ENCODE measurements at regions not wholly inside any gene's neighbourhood (a gene's known extent, or its start where the extent isn't known, plus 50 kb on each side); places are given as distances from the start of the nearest gene placed in this dataset.

DNA sequence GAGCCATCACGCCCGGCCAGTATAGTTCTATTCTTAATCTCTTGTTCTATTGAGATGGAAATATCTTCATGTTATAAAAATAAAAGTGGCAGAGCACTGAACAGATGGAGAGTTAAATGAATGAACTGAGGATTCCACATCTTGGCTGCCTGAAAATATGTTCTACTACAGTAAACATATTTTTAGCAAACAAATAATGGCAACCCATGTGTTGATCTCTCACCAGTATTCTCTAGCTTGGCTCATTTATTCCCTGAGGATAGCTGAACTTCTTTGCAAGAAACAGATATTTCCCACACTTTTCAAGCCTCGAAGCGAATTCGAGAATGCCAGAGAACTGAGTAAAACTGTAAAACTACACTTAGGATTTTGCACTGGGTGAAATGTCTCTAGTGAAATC, 58.9 kb downstream of the DIRAS3 start:
- DNase-seq = no peak

DNA sequence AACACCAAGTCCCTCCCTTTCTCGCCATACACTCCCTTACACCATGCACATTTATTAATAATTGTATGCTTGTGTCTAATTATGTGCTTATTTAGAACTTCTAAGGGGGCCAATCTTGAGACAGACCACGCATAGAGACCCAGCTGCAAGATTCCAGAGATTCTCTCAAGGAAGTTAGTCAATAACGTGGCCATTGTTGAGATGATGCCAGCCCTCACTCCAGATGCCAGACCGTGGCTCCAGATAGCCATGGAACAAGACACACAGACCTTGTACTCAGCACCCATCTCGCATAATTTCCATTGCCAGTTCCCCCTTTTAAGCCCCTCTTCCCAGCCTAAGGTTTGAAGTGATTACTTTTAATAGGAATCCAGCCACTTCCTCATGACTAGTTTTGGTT, 62.4 kb downstream of the DIRAS3 start:
- DNase-seq = peak; percentile 31

GRCh38 chr1:67987046-67987799, 63.2 kb downstream of the DIRAS3 start:
- peak; percentile 96 for DNase-seq

DNA sequence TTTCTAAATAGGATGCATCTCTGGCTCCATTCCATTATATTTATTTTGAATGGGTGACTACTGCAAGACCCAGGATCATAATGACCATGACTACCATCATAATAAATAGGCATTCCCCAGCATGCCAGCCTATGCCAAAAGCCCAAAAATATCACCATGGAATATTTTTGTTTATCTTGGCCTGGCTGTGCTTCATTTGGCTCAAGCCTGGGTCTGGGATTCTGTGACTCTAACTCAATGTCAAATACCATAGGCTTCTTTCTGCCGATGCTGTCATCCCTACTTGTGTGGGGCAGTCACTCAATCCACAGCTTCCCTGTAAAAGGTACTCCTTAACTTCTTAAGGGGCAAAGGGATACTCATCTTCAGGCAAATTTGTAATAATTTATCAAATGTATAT, 66.6 kb downstream of the DIRAS3 start:
- DNase-seq = no peak

DNA sequence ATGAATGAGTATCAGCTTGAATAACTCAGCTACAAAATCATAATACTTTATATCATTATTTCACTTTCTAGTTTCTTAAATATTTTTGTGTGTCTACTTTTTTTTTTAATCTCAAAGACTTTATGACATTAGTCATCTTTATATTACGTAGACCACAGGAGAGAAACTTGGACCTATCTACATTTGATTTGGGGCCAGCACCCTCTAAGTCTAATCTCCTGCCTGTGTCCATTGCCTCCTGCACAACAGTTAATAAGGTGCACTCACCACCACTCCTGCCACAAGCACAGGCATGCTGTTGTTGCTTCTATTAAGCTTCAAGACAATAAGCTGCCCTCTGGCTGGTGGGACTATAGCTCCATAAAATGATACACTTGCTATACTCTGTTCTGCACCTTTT, 70.4 kb downstream of the DIRAS3 start:
- DNase-seq = peak; percentile 40

DNA sequence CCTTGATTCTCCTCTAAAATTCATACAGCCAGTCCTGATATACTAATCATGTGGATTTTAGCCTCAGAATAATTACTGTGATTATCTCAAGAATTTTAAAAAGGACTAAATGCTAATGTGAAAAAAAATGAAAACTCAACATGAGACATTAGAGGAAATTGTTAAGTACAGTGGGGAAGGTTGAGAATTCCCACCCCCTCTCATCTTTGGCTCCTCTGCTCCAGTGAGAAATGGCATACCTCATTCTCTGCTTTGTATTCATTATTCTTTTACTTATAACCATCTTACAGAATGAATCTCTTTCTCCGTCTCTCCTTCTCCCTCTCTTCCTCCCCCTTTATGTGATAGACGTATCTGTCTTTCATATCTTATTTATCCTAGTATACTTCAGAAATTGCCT, 70.9 kb downstream of the DIRAS3 start:
- no peak for DNase-seq

GRCh38 chr1:67978890-67979516, 71.4 kb downstream of the DIRAS3 start:
- DNase-seq = peak; percentile 91

DNA sequence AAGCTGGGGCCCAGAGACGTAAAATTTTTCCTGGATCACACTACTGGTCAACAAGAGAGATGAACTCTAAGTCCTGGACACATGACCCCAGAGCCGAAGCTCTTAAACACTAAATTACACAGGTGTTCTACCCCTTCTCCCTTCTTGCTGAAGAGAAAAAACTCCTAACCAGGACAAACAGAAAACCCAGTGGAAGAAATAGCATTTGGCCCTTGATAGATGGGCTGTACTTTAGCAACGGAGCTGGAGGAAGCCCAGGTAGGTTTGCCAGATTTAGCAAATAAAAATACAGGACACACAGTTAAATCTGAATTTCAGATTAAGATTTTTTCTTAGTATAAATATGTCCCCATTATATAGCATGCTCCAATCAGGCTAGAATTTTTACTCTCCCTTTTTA, 72.7 kb downstream of the DIRAS3 start:
- no peak for DNase-seq

DNA sequence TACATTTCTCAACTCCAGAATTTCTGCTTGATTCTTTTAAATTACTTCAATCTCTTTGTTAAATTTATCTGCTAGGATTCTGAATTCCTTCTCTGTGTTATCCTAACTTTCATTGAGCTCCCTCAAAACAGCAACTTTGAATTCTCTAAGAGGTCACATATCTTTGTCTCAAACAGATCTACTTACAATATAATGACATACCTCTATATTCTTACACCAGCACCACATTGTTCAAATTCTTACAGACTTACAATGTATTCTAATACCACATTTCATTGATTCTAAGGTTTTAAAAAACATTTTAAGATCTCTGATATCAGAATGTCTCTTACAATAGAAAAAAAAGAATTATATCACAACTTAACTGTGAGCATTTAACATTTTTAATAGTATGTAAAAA, 77.4 kb downstream of the DIRAS3 start:
- DNase-seq = peak; percentile 58

GRCh38 chr1:67970088-67970487, 80.3 kb downstream of the DIRAS3 start:
- peak; percentile 96 for DNase-seq

DNA sequence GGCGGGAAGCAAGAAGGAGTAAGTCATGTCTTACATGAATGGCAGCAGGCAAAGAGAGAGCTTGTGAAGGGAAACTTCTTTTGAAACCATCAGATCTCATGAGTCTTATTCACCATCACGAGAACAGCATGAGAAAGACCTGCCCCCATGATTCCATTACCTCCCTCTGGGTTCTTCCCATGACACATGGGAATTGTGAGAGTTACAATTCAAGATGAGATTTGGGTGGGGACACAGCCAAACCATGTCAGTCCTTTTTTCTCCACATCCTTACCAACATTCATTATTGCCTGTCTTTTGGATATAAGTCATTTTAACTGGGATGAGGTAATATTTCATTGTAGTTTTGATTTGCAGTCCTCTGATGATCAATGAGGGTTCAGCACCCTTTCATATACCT, 81.0 kb downstream of the DIRAS3 start:
- DNase-seq = peak; percentile 27

DNA sequence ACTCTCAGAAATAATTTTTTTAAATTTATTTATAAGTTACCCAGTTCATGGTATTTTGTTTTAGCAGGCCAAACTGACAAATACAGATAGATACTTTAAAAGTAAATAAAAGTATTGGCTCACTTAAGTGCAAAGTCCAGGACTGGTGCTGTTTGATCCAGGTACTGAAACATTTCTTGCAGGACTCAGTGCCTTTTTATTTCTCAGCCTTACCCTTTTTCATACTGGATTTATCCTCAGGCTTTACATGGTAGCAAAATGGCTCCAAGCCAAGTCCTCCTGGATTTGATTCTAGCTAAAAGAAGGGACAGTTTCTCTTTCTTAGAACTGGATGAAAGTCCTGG, 83.8 kb downstream of the DIRAS3 start:
- DNase-seq = no peak

GRCh38 chr1:67965995-67966665, 84.3 kb downstream of the DIRAS3 start:
- no peak for DNase-seq

- no peak for DNase-seq
Observed at GRCh38 chr1:67963263-67963662, 87.2 kb downstream of the DIRAS3 start.

DNA sequence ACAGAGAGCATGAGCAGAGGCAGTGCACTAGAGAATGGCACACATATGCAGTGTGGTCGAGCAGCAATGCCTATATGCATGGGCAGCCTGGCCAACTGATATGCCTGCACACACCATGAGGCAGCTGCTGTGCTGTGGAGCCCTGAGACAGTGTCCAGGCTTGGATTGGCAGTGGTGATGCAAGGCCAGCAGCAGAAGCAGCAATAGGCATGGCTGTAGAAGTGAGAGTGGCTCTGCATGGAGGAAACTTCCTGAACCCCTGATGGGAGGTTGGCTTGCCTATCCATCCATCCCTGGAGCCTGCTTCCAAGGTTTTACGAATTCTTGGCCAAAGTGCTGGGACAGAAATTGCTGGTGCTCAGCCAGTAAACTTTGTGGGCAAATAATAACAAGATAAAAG, 89.7 kb downstream of the DIRAS3 start:
- no peak for DNase-seq

- DNase-seq = no peak
Observed at GRCh38 chr1:67958472-67958871, 92.0 kb downstream of the DIRAS3 start.

DNA sequence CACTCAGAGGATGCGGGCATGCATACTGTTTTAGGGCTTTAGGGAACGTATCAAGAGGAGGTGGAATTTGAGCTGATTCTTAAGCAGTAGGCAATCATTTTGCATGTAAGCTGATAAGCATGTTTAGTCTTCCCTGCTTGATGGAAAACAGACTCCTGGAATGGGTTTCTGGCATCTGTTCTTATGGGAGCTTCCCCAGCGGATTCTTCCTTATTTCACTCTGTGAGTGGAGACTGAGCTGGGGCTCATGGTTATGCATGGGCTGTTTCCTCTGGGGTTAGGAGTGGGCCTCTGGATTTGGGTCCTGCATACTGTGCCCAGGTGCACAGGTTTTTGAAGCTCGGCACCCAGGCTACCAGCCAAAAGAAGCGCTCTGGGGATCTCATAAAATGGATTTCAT, 93.4 kb downstream of the DIRAS3 start:
- peak; percentile 56 for DNase-seq

GRCh38 chr1:67956116-67956515, 94.3 kb downstream of the DIRAS3 start:
- peak; percentile 72 for DNase-seq

DNA sequence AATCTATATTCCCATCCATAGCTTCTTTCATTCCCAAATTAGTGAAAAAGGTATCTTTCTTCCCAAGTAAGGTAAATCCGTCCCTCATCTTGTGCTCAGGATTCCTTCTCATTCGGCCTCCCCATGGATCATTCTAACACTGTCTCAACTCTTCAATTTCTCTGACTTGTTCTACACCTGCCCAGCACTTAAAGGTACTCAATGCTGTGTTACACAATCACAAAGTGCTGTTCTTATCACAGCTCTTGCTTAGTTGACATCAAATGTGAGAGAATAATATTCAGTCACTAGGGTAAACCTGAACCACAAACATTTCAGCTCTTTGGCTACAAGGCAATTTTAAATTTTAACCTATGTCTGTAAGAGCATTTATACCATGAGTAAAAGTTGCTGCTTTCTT, 94.8 kb downstream of the DIRAS3 start:
- DNase-seq = no peak

DNA sequence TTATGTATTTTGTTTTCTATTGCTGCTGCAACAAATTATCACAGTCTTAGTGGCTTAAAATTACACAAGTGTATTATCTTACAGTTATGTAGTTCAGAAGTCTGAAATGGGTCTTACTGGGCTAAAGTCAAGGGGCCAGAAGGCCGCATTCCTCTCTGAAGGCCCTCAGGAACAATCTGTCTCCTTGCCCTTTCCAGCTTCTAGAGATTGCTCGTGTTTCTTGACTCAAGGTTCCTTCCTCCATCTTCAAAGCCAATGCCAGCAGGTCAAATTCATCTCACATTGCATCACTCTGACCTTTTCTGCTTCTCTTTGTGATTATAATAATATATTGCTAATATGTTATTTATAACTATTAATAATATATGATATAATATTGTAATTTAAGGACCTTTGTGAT, 97.1 kb downstream of the DIRAS3 start:
- DNase-seq = no peak

DNA sequence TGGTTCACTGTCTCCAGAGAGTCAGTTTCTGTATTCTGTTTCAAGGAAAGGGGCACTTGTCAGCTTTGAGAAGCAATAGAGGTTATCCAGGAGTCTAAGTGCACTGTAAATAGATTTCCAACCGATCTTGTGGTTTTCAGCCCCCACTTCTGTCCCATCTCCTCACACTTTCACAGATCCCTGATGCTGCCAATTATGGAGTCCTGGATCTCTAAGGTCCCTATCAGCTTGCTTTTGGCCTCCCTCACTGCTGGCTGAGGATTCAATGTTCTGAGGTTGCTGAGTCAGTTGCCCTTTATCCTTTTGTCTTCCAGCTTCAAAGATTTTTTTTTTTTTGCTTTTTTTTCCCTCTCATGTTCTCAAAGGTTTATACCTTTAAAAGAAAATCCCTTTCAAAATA, 98.4 kb downstream of the DIRAS3 start:
- DNase-seq = peak; percentile 41

GRCh38 chr1:67951014-67951413, 99.4 kb downstream of the DIRAS3 start:
- DNase-seq = no peak

- DNase-seq = peak; percentile 87
Observed at GRCh38 chr1:67948151-67949080, 102.0 kb downstream of the DIRAS3 start.

Measured in fibroblast of skin of right biceps (primary cell).